Upper lobe of left lung (tissue), 4 donors: ENCODE measurements at regions not wholly inside any gene's neighbourhood (a gene's known extent, or its start where the extent isn't known, plus 50 kb on each side); places are given as distances from the start of the nearest gene placed in this dataset.

Experiments used
- POLR2A ChIP-seq, 4 donors: fragments of 450-650 bp; IDR thresholded peaks; one replicate each; pipeline ENCODE4 v1.5.1; 2016 to 2017; ENCODE audit warnings: antibody characterized with exemption in 4 of 4, mild to moderate bottlenecking in 2 of 4
- POLR2AphosphoS5 ChIP-seq, 2 donors: sonication (generic); formaldehyde crosslinking; IDR thresholded peaks; one replicate each; pipeline ENCODE4 v1.5.1; 2017; ENCODE audit warnings: antibody characterized with exemption in 2 of 2
- TF ChIP-seq, protein P1 (sequence below), 6 experiments: fragments of 450-650 bp in 4 of 6; fragments of 200-600 bp in 2 of 6; sonication (generic) in 2 of 6; IDR thresholded peaks; one replicate each; pipeline ENCODE4 v1.5.1; 2016 to 2019; ENCODE audit warnings: antibody characterized with exemption in 6 of 6

DNA sequence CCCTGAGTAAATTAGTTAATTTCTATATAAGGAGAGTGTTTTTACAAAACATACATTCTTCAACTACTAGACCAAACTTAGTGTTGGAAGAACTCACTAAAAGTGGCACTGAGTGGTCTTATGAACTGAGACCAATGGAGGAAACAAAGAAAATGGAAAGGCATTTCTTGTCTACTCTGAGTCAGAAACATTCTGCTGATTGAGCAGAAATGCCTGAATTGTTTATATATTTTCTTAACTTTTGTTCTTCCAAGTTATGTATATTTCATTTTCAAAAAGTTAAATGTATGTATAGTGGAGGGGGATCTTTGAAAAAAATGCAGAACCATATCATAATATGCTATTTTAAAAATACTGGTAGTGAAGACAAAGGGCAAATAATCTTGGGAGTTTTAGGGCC lies 320.7 kb downstream of the HGF start:
- TF ChIP-seq, protein P1, sequence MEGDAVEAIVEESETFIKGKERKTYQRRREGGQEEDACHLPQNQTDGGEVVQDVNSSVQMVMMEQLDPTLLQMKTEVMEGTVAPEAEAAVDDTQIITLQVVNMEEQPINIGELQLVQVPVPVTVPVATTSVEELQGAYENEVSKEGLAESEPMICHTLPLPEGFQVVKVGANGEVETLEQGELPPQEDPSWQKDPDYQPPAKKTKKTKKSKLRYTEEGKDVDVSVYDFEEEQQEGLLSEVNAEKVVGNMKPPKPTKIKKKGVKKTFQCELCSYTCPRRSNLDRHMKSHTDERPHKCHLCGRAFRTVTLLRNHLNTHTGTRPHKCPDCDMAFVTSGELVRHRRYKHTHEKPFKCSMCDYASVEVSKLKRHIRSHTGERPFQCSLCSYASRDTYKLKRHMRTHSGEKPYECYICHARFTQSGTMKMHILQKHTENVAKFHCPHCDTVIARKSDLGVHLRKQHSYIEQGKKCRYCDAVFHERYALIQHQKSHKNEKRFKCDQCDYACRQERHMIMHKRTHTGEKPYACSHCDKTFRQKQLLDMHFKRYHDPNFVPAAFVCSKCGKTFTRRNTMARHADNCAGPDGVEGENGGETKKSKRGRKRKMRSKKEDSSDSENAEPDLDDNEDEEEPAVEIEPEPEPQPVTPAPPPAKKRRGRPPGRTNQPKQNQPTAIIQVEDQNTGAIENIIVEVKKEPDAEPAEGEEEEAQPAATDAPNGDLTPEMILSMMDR (IDR thresholded peaks at IDR 0.05), result no peak
- no peak for TF ChIP-seq POLR2A (IDR thresholded peaks at IDR 0.05)
- TF ChIP-seq POLR2AphosphoS5 (IDR thresholded peaks at IDR 0.05), result no peak
